ENCODE measurements at regions not wholly inside any gene's neighbourhood (a gene's known extent, or its start where the extent isn't known, plus 50 kb on each side); places are given as distances from the start of the nearest gene placed in this dataset.
A peak's percentile ranks its signal among the peaks of the same experiment; 100 is the strongest.

DNA sequence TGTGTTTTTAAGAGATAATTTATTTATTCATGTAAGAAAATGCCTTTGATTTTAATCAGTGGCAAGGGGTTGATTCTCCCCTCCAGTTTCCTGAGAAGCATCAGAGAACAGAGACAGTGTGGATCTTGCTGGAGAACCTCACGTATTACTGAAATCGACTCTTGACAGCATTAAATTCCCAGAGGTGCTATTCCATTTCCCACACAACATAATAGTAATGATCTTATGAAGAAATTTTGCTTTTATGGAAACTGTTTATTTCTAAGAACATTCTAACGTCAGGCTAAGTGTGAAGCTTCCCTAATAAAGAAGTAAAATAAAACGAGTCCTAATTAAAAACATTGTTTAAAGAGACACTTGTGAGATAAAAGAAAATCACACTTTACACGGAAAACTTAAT is 293.1 kb upstream of the NRP1 start:
- no peaks in the 10 kb centered on the region for H3K4me1 ChIP-seq
- intact Hi-C loops (cut with DNase I), result no loop called here
- ATAC-seq (no peak), DNase-seq (no peak), FAIRE-seq (no peak)
- no peak overlapping the region for H3K4me3 ChIP-seq
- no peaks in the 10 kb centered on the region for H3K9me3 ChIP-seq
- no peaks in the 10 kb centered on the region for H3K27me3 ChIP-seq
- H3K27ac ChIP-seq, result no peak overlapping the region
- TF ChIP-seq, protein P1, sequence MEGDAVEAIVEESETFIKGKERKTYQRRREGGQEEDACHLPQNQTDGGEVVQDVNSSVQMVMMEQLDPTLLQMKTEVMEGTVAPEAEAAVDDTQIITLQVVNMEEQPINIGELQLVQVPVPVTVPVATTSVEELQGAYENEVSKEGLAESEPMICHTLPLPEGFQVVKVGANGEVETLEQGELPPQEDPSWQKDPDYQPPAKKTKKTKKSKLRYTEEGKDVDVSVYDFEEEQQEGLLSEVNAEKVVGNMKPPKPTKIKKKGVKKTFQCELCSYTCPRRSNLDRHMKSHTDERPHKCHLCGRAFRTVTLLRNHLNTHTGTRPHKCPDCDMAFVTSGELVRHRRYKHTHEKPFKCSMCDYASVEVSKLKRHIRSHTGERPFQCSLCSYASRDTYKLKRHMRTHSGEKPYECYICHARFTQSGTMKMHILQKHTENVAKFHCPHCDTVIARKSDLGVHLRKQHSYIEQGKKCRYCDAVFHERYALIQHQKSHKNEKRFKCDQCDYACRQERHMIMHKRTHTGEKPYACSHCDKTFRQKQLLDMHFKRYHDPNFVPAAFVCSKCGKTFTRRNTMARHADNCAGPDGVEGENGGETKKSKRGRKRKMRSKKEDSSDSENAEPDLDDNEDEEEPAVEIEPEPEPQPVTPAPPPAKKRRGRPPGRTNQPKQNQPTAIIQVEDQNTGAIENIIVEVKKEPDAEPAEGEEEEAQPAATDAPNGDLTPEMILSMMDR (IDR thresholded peaks at IDR 0.05), result no peak
- no peaks in the 10 kb centered on the region for H3K36me3 ChIP-seq
- WGBS, 2 donors, result 66 to 78% methylated on average over 5 of the region's 5 CpGs

DNA sequence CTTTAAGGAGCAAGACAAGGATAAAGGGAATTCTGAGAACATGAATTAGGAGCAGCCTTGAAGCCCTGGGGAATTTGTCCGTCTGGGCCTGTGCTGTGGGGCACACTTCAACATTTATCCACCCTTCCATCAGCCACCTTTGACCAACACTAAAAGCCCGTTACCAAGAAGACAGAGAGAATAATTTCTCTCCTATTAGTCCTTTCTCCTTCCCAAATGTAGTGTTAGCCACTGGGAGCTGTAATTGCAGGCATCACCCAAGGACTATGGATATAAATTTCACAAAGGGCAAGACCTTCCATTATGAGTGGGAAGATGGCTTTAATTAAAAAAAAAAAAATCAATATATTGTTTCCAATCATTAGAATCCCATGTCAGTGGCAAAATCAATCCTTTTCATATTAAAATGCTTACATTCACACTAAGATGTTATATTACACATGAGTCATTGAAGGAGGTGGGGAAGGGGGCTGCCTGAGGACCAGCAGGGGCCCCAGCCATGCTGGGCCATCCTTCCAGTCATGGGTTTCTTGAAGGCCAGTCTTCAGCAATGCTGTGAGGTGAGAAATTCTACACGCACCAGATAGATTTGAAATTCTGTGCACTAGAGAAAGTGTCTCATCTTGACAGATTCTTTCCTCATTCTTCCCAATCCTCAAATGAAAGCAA is 292.5 kb upstream of the NRP1 start:
- FAIRE-seq, result no peak
- ATAC-seq, result no peak
- no peak for DNase-seq
- no peaks in the 10 kb centered on the region for H3K27me3 ChIP-seq
- no peaks in the 10 kb centered on the region for H3K36me3 ChIP-seq
- no peak overlapping the region for H3K27ac ChIP-seq
- 87 to 92% methylated on average over 3 of the region's 3 CpGs for WGBS, 2 donors
- H3K4me1 ChIP-seq, result no peaks in the 10 kb centered on the region
- H3K4me3 ChIP-seq, result no peak overlapping the region
- TF ChIP-seq, protein P1 (IDR thresholded peaks at IDR 0.05), result no peak
- no peaks in the 10 kb centered on the region for H3K9me3 ChIP-seq
- intact Hi-C loops (cut with DNase I), result no loop called here

DNA sequence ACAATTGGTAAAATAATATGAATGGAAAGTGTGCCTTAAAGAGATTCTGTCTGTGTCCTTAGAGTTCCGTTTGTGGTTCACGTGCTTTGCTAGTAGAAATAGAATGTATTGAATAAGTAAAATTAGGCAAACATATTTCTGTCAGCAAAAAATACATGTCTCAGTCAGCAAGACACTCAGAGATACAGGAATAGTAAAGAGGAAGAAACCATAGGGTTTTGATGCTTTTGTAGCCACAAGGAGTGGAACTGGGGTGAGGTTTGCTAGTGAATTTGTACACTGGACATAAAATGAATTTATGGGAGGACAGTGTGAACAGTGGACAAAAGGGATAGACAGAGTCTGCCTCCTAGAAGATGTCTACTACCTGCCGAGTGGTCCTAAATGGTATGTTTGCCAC is 289.2 kb upstream of the NRP1 start:
- peak in 2 of 4 donors; percentile 20 to 47 for ATAC-seq
- intact Hi-C loops (cut with DNase I), result no loop called here
- DNase-seq, result no peak
- WGBS, 2 donors, result 89 to 96% methylated on average over 3 of the region's 3 CpGs
- TF ChIP-seq, protein P1 (IDR thresholded peaks at IDR 0.05), result no peak
- Histone ChIP-seq H3K9me3 (no peaks in the 10 kb centered on the region), H3K4me1 (no peaks in the 10 kb centered on the region), H3K27me3 (no peaks in the 10 kb centered on the region), H3K4me3 (no peak overlapping the region), H3K36me3 (no peaks in the 10 kb centered on the region), H3K27ac (no peak overlapping the region)
- no peak for FAIRE-seq

DNA sequence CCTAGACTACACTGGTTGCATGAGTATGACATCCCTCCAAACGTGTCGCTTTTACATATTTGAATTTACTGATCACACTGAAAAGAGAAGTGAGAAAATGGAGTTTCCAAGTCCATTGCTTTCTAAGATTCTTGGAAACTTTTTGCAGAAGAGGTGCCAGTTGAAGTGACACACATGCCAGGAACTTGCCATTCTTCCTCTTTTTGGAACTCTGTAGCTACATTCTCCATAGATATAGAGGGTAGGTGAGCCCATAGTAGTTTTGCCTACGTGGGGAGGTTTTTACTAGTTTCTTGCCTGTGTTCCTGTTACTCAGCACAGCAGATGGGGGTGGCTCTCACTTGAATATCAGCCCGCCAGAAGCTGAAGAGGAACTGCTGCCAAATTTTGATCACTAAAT is 286.6 kb upstream of the NRP1 start:
- DNase-seq (no peak), ATAC-seq (peak in 2 of 4 donors; percentile 30 to 41), FAIRE-seq (no peak)
- intact Hi-C loops (cut with DNase I), result no loop called here
- Histone ChIP-seq H3K4me3 (no peak overlapping the region), H3K27me3 (no peaks in the 10 kb centered on the region), H3K27ac (no peak overlapping the region), H3K4me1 (no peaks in the 10 kb centered on the region), H3K36me3 (no peaks in the 10 kb centered on the region), H3K9me3 (no peaks in the 10 kb centered on the region)
- 77 to 80% methylated on average over 4 of the region's 4 CpGs for WGBS, 2 donors
- TF ChIP-seq, protein P1 (IDR thresholded peaks at IDR 0.05), result no peak

DNA sequence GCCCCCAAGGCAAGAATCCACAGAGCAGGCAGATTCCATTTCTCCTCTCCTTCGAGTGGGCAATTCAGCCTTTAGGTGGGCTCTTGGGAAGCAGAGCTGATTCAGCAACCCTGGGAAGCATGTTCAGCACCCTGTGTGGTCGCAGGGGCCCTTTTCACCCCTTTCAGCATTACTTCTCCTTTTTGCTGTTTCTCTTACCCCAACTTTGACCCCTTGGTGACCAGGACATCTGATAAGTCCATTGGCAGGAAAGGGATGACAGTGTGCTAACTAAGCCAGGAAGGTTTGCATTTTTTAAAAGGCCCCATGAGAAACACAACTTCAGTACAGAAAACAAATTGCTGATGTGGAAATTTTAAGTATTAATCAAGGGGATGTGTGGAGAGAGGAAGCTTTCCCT is 283.7 kb upstream of the NRP1 start:
- Histone ChIP-seq H3K9me3 (no peaks in the 10 kb centered on the region), H3K27me3 (no peaks in the 10 kb centered on the region), H3K4me3 (no peak overlapping the region), H3K27ac (no peak overlapping the region), H3K4me1 (no peaks in the 10 kb centered on the region), H3K36me3 (no peaks in the 10 kb centered on the region)
- TF ChIP-seq, protein P1 (IDR thresholded peaks at IDR 0.05), result no peak
- intact Hi-C loops (cut with DNase I), result no loop called here
- no peak for FAIRE-seq
- ATAC-seq, result no peak
- DNase-seq, result no peak
- 81 to 94% methylated on average over 2 of the region's 2 CpGs for WGBS, 2 donors
